ENCODE measurements at regions not wholly inside any gene's neighbourhood (a gene's known extent, or its start where the extent isn't known, plus 50 kb on each side); places are given as distances from the start of the nearest gene placed in this dataset.

- DNase-seq (ENCODE audit: low spot score) = peak; percentile 90
Measured at GRCh38 chr3:35946854-35947515, 307.7 kb downstream of the ARPP21 start.

GRCh38 chr3:35950021-35950420, 310.7 kb downstream of the ARPP21 start:
- DNase-seq (ENCODE audit: low spot score) = no peak

- no peak for DNase-seq (ENCODE audit: low spot score)
Measured at GRCh38 chr3:35954413-35954812, 315.1 kb downstream of the ARPP21 start.

GRCh38 chr3:35965908-35966307, 326.6 kb downstream of the ARPP21 start:
- peak; percentile 73 for DNase-seq (ENCODE audit: low spot score)

GRCh38 chr3:35966629-35967464, 327.5 kb downstream of the ARPP21 start:
- no peak for DNase-seq (ENCODE audit: low spot score)

- DNase-seq (ENCODE audit: low spot score) = no peak
Measured at GRCh38 chr3:35968043-35968622, 328.8 kb downstream of the ARPP21 start.

- no peak for DNase-seq (ENCODE audit: low spot score)
Measured at GRCh38 chr3:35969406-35969805, 330.1 kb downstream of the ARPP21 start.

GRCh38 chr3:35970793-35971192, 331.5 kb downstream of the ARPP21 start:
- DNase-seq (ENCODE audit: low spot score) = no peak

GRCh38 chr3:35971686-35972085, 332.4 kb downstream of the ARPP21 start:
- no peak for DNase-seq (ENCODE audit: low spot score)

- DNase-seq (ENCODE audit: low spot score) = no peak
Measured at GRCh38 chr3:35974872-35975271, 335.5 kb downstream of the ARPP21 start.

- no peak for DNase-seq (ENCODE audit: low spot score)
Measured at GRCh38 chr3:35986161-35986560, 346.8 kb downstream of the ARPP21 start.

- no peak for DNase-seq (ENCODE audit: low spot score)
Measured at GRCh38 chr3:35987386-35987785, 348.1 kb downstream of the ARPP21 start.

GRCh38 chr3:35992041-35992440, 352.7 kb downstream of the ARPP21 start:
- no peak for DNase-seq (ENCODE audit: low spot score)

GRCh38 chr3:36011791-36012190, 368.5 kb upstream of the STAC start:
- DNase-seq (ENCODE audit: low spot score) = no peak

- no peak for DNase-seq (ENCODE audit: low spot score)
Measured at GRCh38 chr3:36013425-36013824, 366.9 kb upstream of the STAC start.

GRCh38 chr3:36025232-36025631, 355.1 kb upstream of the STAC start:
- no peak for DNase-seq (ENCODE audit: low spot score)

- no peak for DNase-seq (ENCODE audit: low spot score)
Measured at GRCh38 chr3:36032180-36033047, 347.9 kb upstream of the STAC start.

- DNase-seq (ENCODE audit: low spot score) = no peak
Measured at GRCh38 chr3:36058404-36059030, 321.8 kb upstream of the STAC start.

- DNase-seq (ENCODE audit: low spot score) = peak; percentile 24
Measured at GRCh38 chr3:36060950-36061349, 319.4 kb upstream of the STAC start.

- DNase-seq (ENCODE audit: low spot score) = no peak
Measured at GRCh38 chr3:36063992-36064391, 316.3 kb upstream of the STAC start.

- no peak for DNase-seq (ENCODE audit: low spot score)
Measured at GRCh38 chr3:36065321-36065720, 315.0 kb upstream of the STAC start.

- no peak for DNase-seq (ENCODE audit: low spot score)
Measured at GRCh38 chr3:36075491-36075890, 304.8 kb upstream of the STAC start.
